ENCODE measurements at regions not wholly inside any gene's neighbourhood (a gene's known extent, or its start where the extent isn't known, plus 50 kb on each side); places are given as distances from the start of the nearest gene placed in this dataset.
A peak's percentile ranks its signal among the peaks of the same experiment; 100 is the strongest.

DNA sequence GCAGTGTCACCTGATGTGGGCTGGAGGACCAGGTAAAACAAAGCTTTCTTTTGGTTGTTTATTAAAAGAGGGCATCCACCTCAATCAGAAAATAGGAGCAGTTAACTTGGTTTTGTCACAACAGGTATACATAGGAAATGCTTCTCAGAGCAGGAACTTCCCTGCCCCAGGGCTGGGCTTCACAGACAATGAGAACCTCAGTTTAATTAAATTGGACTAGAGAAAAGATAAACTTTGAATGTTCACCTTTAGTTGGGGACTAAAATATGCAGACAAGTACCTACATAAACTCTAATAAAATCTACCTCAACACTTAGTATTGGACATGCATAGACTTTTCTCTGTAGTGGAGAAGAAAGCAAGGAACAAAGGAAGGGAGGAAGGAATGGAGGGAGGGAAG is 392.0 kb downstream of the ENC1 start:
- H3K9me3 ChIP-seq (ENCODE audit: control insufficient read depth, low read length) = no peaks in the 10 kb centered on the region
- H3K36me3 ChIP-seq (ENCODE audit: control insufficient read depth, insufficient read depth, low read length) = no peaks in the 10 kb centered on the region
- no peak overlapping the region for H3K27ac ChIP-seq (ENCODE audit: low read depth, low read length, severe bottlenecking)
- H3K4me1 ChIP-seq (ENCODE audit: control insufficient read depth, insufficient read depth, low read length, poor library complexity, severe bottlenecking) = peaks cover 20% of the 10 kb centered on the region
- H3K4me3 ChIP-seq (ENCODE audit: extremely low read depth, insufficient read depth, low read length, poor library complexity, severe bottlenecking) = no peak overlapping the region

DNA sequence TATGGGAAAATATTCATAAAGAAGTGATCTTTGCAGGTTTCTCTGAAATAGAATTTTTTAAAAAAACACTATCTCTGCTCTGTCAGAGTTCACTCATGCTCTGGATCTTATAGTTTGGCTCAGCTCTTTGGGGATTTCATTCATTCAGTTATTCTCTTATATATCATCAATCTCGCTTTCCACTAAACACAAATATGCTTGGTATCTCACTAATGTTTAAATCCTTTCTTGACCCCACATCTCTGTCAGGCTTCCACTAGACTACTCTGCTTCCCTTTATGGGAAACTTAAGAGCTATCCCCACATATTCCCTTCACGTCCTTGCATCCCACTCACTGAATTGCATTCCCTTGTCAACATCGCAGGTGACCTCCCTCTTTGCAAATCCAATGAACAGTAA is 396.1 kb downstream of the ENC1 start:
- H3K27ac ChIP-seq (ENCODE audit: low read depth, low read length, severe bottlenecking) = no peak overlapping the region
- H3K36me3 ChIP-seq (ENCODE audit: control insufficient read depth, insufficient read depth, low read length) = no peaks in the 10 kb centered on the region
- WGBS, 2 experiments (ENCODE audit: insufficient coverage in 2 of 2) = 85 to 100% methylated on average over 2 to 3 of the region's 3 CpGs
- no peaks in the 10 kb centered on the region for H3K9me3 ChIP-seq (ENCODE audit: control insufficient read depth, low read length)
- H3K4me3 ChIP-seq (ENCODE audit: extremely low read depth, insufficient read depth, low read length, poor library complexity, severe bottlenecking) = no peak overlapping the region
- H3K4me1 ChIP-seq (ENCODE audit: control insufficient read depth, insufficient read depth, low read length, poor library complexity, severe bottlenecking) = peaks cover 15% of the 10 kb centered on the region

DNA sequence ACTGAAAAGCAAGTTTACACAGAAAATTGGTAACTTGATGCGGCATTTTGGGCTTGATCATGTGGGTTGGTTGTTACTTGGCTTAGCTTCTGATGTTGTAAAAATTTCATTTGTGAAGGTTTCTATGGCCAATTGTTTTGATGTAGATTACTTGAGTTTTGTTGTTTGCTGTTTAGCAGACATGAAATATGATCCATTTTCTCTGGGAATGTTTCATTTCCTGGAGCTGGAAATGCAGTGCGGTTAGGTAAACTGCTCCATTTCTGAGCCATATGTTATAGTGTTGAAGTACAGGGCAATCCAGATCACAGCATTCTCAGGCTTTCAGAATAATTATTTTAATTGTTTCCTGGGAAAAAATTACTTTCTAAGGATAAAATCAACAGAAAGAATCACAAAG is 396.9 kb downstream of the ENC1 start:
- Histone ChIP-seq H3K27ac (ENCODE audit: low read depth, low read length, severe bottlenecking) (no peak overlapping the region), H3K4me3 (ENCODE audit: extremely low read depth, insufficient read depth, low read length, poor library complexity, severe bottlenecking) (no peak overlapping the region), H3K4me1 (ENCODE audit: control insufficient read depth, insufficient read depth, low read length, poor library complexity, severe bottlenecking) (peaks cover 15% of the 10 kb centered on the region), H3K36me3 (ENCODE audit: control insufficient read depth, insufficient read depth, low read length) (no peaks in the 10 kb centered on the region), H3K9me3 (ENCODE audit: control insufficient read depth, low read length) (no peaks in the 10 kb centered on the region)
- 100% methylated on average over 1 to 2 of the region's 2 CpGs for WGBS, 2 experiments (ENCODE audit: insufficient coverage in 2 of 2)

DNA sequence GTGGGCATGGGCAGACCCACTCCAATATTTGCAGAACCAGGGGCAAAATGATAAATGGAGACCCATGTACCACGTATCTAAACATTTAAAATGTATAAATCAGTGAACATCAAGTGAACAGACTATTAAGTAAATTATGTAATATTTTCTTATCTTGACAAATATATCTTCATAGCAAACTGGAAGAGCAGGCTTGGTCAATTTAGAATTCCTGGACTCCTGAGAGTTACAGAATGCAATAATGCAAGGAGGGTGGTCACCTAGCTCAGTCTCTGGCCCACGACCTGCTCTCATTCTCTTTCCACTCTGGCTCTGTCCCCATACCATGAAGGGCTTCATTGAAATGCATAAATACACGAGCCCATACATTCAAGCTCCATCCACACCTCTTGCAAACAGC is 398.0 kb downstream of the ENC1 start:
- WGBS, 2 experiments (ENCODE audit: insufficient coverage in 2 of 2) = 100% methylated on average over 1 of the region's 3 CpGs; no CpG with 5 or more reads in 1 of the 2 experiments
- H3K4me1 ChIP-seq (ENCODE audit: control insufficient read depth, insufficient read depth, low read length, poor library complexity, severe bottlenecking) = peaks cover 15% of the 10 kb centered on the region

DNA sequence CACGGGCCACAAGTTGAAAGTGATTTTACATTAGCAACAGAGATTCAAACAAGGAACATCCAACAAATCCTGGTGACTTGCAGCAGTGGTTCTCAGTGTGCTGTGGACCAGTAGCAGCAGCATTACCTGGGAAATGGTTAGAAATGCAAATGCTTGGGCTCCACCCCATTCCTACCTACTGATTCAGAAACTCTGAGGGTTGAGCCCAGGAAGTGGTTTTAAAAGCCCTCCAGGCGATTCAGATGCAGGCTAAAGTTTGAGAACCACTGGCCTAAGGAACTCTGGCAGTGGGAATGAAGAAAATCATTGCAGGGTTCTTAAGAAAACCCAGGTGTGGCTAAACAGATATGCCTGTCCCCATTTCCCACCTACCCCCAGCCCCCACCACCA is 398.8 kb downstream of the ENC1 start:
- Histone ChIP-seq H3K4me3 (ENCODE audit: extremely low read depth, insufficient read depth, low read length, poor library complexity, severe bottlenecking) (no peak overlapping the region), H3K9me3 (ENCODE audit: control insufficient read depth, low read length) (no peaks in the 10 kb centered on the region), H3K27ac (ENCODE audit: low read depth, low read length, severe bottlenecking) (no peak overlapping the region), H3K36me3 (ENCODE audit: control insufficient read depth, insufficient read depth, low read length) (no peaks in the 10 kb centered on the region), H3K4me1 (ENCODE audit: control insufficient read depth, insufficient read depth, low read length, poor library complexity, severe bottlenecking) (peaks cover 15% of the 10 kb centered on the region)
- 72% methylated on average over 2 of the region's 2 CpGs; no CpG with 5 or more reads in 1 of the 2 experiments for WGBS, 2 experiments (ENCODE audit: insufficient coverage in 2 of 2)

More for the DNA sequence above, 398.0 kb downstream of the ENC1 start:
- H3K9me3 ChIP-seq (ENCODE audit: control insufficient read depth, low read length) = no peaks in the 10 kb centered on the region
- no peaks in the 10 kb centered on the region for H3K36me3 ChIP-seq (ENCODE audit: control insufficient read depth, insufficient read depth, low read length)
- no peak overlapping the region for H3K4me3 ChIP-seq (ENCODE audit: extremely low read depth, insufficient read depth, low read length, poor library complexity, severe bottlenecking)
- no peak overlapping the region for H3K27ac ChIP-seq (ENCODE audit: low read depth, low read length, severe bottlenecking)

DNA sequence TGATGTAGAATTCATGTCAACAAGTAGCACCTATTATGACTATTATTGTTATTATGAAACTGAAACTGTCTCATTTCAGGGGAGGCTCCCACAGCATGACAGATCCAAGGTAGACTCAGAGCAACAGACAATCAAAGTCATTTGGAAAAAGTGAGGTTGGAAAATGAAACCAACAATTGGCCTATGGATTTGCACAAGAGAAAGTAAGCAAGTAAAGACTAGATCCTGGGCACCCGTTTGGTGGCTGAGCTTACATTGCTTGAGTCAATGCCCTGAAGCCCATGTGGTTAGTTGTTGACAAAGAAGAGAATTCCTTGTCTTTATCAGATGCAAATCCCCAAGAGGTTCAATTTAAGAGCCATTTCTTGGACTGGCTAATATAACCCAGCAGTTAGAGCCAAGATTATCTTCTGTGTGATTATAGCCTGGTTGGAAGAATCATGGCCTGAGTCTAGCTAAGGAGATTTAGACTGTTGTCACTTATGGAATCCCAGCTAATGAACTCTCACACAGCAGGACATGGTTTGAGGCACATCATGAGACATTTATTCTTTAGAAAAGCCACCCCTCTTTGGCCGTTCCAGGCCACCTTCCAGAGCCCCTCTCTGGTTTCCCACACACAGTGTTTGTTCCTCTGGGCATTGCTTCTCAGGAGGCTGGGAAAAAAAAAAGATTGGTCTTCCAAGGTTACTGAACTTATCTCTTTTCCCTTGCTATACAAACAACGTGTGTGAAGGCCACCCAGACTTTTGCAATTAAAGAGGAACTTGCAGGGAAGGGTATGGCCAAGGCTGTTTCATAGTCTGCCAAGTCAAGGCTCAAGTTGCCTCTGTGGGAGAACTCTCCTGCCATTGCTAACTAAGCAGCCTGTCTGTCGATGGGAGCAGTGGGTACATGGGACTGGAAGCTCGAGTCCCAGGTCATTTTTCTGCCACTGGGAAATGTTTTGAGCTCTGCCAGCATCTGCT is 399.5 kb downstream of the ENC1 start:
- no peak overlapping the region for H3K27ac ChIP-seq (ENCODE audit: low read depth, low read length, severe bottlenecking)
- no peak overlapping the region for H3K4me3 ChIP-seq (ENCODE audit: extremely low read depth, insufficient read depth, low read length, poor library complexity, severe bottlenecking)
- no peaks in the 10 kb centered on the region for H3K36me3 ChIP-seq (ENCODE audit: control insufficient read depth, insufficient read depth, low read length)
- H3K9me3 ChIP-seq (ENCODE audit: control insufficient read depth, low read length) = no peaks in the 10 kb centered on the region
- 82 to 90% methylated on average over 3 to 4 of the region's 5 CpGs for WGBS, 2 experiments (ENCODE audit: insufficient coverage in 2 of 2)
- H3K4me1 ChIP-seq (ENCODE audit: control insufficient read depth, insufficient read depth, low read length, poor library complexity, severe bottlenecking) = peaks cover 15% of the 10 kb centered on the region

DNA sequence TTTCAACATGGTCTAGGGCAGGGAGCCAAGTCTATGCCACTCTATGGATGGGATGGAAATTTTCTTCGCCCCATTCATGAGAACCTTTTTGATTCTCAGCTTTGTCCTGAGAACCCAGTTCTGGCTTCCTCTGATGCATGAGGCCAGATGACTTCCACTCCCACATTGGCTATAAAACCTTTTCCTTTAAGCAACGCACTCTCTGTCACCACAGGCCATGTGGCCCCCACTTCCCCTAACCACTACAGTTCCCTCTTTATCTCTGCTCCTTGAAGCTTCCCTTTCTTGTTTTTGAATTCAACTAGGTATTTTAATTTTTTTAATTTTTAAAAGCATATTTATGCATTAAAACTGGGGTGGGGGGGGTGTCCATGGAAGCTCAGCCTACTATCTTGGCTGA is 401.3 kb downstream of the ENC1 start:
- no peaks in the 10 kb centered on the region for H3K9me3 ChIP-seq (ENCODE audit: control insufficient read depth, low read length)
- H3K27ac ChIP-seq (ENCODE audit: low read depth, low read length, severe bottlenecking) = no peak overlapping the region
- WGBS, 2 experiments (ENCODE audit: insufficient coverage in 2 of 2) = 83 to 92% methylated on average over 1 to 2 of the region's 2 CpGs
- peaks cover 15% of the 10 kb centered on the region for H3K4me1 ChIP-seq (ENCODE audit: control insufficient read depth, insufficient read depth, low read length, poor library complexity, severe bottlenecking)
- no peak overlapping the region for H3K4me3 ChIP-seq (ENCODE audit: extremely low read depth, insufficient read depth, low read length, poor library complexity, severe bottlenecking)
- no peaks in the 10 kb centered on the region for H3K36me3 ChIP-seq (ENCODE audit: control insufficient read depth, insufficient read depth, low read length)

DNA sequence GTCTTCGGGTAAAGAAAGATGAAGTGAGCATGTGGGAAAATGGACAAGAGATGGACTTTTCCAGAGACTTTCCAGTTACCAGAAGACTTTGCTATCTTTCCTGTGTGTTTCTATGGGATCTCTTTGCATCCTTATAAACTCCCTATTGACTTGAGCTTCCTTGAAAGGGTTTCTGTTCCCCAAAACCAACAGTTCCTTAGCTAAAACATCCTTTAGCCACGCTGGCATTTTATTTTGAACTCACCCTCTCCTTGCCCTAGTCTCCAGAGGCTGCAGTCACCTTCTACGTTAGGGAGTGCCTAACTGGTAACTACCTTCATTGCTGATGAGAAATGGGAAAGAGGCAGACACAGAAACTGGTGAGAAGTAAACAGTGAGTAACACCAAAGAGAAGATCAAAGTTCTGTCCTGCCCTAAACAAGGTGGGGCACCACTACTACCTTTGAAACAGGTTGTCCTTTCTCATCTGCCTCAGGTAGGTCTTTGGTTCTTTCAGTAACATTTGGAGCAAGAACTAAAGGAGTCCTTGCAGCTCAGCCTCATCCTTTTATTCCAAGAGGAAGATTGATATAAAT is 402.9 kb downstream of the ENC1 start:
- Histone ChIP-seq H3K36me3 (ENCODE audit: control insufficient read depth, insufficient read depth, low read length) (no peaks in the 10 kb centered on the region), H3K4me3 (ENCODE audit: extremely low read depth, insufficient read depth, low read length, poor library complexity, severe bottlenecking) (no peak overlapping the region), H3K9me3 (ENCODE audit: control insufficient read depth, low read length) (no peaks in the 10 kb centered on the region), H3K27ac (ENCODE audit: low read depth, low read length, severe bottlenecking) (no peak overlapping the region), H3K4me1 (ENCODE audit: control insufficient read depth, insufficient read depth, low read length, poor library complexity, severe bottlenecking) (peaks cover 22% of the 10 kb centered on the region)
- 71 to 88% methylated on average over 2 of the region's 3 CpGs for WGBS, 2 experiments (ENCODE audit: insufficient coverage in 2 of 2)

DNA sequence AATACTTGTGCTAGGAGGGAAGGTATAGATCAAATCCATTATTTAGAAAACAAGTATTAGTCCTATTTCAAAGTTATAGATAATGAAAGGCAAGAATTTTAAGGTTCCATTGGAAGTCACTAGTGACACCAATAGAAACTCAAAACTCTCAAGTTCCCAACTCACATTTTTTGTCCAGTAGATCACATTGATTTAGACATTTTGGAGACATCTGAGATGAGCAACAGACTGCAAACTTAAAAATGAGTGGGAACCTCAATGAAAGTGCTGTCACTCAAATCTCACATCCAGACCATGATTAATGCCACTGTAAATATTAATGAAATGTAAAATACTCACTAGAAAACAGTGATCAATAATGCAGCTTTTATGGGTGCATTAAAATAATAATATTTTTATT is 405.0 kb downstream of the ENC1 start:
- Histone ChIP-seq H3K4me3 (ENCODE audit: extremely low read depth, insufficient read depth, low read length, poor library complexity, severe bottlenecking) (no peak overlapping the region), H3K36me3 (ENCODE audit: control insufficient read depth, insufficient read depth, low read length) (no peaks in the 10 kb centered on the region), H3K27ac (ENCODE audit: low read depth, low read length, severe bottlenecking) (no peak overlapping the region), H3K9me3 (ENCODE audit: control insufficient read depth, low read length) (no peaks in the 10 kb centered on the region), H3K4me1 (ENCODE audit: control insufficient read depth, insufficient read depth, low read length, poor library complexity, severe bottlenecking) (peaks cover 15% of the 10 kb centered on the region)

DNA sequence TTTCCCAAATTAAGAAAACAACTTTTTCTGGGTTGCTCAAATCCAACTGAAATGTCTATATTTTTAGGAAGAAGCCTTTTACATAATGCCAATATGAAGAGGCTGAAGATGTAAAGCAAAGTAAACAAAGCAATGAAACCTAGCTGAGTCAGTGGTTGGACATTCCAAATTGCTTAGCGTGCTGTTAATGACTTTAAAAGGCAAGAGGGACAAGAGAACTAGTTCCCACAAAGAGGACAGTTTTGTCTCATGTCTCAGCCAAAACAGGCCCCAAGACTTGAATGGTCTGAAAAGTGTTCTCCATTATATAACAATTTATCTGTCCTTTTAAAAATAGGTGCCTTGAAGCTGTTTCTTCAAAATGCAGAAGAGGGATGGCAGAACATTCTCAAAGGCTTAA is 407.0 kb downstream of the ENC1 start:
- Histone ChIP-seq H3K27ac (ENCODE audit: low read depth, low read length, severe bottlenecking) (peak overlapping the region; percentile 36), H3K4me1 (ENCODE audit: control insufficient read depth, insufficient read depth, low read length, poor library complexity, severe bottlenecking) (peaks cover 15% of the 10 kb centered on the region)

DNA sequence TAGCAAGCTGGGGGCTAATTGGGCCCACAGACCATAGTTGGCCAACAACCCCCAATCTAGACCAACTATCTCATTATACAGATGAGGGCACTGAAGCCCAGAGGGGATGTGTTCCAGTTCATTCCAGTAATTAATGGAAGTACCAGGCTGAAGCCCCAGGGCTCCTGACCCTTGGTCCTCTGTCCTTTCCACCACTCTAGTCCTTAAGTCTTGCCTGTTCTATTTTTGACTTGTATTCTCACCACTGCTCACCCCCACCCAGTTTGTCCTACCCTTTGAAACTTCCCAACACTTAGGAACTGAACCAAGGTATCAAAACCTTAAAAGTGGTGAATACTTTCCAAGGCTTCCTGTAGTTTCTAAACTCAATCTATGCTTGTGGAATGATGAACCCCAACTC is 407.4 kb downstream of the ENC1 start:
- Histone ChIP-seq H3K9me3 (ENCODE audit: control insufficient read depth, low read length) (peaks cover 5% of the 10 kb centered on the region), H3K4me1 (ENCODE audit: control insufficient read depth, insufficient read depth, low read length, poor library complexity, severe bottlenecking) (peaks cover 15% of the 10 kb centered on the region), H3K4me3 (ENCODE audit: extremely low read depth, insufficient read depth, low read length, poor library complexity, severe bottlenecking) (no peak overlapping the region), H3K27ac (ENCODE audit: low read depth, low read length, severe bottlenecking) (peak overlapping the region; percentile 36), H3K36me3 (ENCODE audit: control insufficient read depth, insufficient read depth, low read length) (no peaks in the 10 kb centered on the region)

More for the DNA sequence above, 407.0 kb downstream of the ENC1 start:
- Histone ChIP-seq H3K4me3 (ENCODE audit: extremely low read depth, insufficient read depth, low read length, poor library complexity, severe bottlenecking) (no peak overlapping the region), H3K36me3 (ENCODE audit: control insufficient read depth, insufficient read depth, low read length) (no peaks in the 10 kb centered on the region), H3K9me3 (ENCODE audit: control insufficient read depth, low read length) (peaks cover 5% of the 10 kb centered on the region)
- 100% methylated on average over 1 of the region's 1 CpG; no CpG with 5 or more reads in 1 of the 2 experiments for WGBS, 2 experiments (ENCODE audit: insufficient coverage in 2 of 2)

All from mesodermal cell (in vitro differentiated cells).